Mammary epithelial cell (primary cell): ENCODE measurements at regions not wholly inside any gene's neighbourhood (a gene's known extent, or its start where the extent isn't known, plus 50 kb on each side); places are given as distances from the start of the nearest gene placed in this dataset.

Experiments used
- EZH2 ChIP-seq: IDR thresholded peaks from 2 replicates; pipeline ENCODE4 v1.6.1; 2012; ENCODE audit warnings: low read length, inconsistent platforms, borderline replicate concordance
- TF ChIP-seq, protein P1 (sequence below), 2 donors: IDR thresholded peaks in 1 of 2; conservative IDR thresholded peaks in 1 of 2; 2 replicates each; pipeline ENCODE4 v1.5.1; 2011 to 2012; ENCODE audit warnings: inconsistent platforms in 2 of 2, low read length in 2 of 2, mild to moderate bottlenecking in 2 of 2, control low read depth in 1 of 2, low read depth in 1 of 2; ENCODE audit not compliant: insufficient read depth in 1 of 2; ENCODE audit errors: extremely low read depth in 1 of 2

GRCh38 chr12:29961231-29961630 lies 177.5 kb upstream of the TMTC1 start:
- TF ChIP-seq, protein P1, sequence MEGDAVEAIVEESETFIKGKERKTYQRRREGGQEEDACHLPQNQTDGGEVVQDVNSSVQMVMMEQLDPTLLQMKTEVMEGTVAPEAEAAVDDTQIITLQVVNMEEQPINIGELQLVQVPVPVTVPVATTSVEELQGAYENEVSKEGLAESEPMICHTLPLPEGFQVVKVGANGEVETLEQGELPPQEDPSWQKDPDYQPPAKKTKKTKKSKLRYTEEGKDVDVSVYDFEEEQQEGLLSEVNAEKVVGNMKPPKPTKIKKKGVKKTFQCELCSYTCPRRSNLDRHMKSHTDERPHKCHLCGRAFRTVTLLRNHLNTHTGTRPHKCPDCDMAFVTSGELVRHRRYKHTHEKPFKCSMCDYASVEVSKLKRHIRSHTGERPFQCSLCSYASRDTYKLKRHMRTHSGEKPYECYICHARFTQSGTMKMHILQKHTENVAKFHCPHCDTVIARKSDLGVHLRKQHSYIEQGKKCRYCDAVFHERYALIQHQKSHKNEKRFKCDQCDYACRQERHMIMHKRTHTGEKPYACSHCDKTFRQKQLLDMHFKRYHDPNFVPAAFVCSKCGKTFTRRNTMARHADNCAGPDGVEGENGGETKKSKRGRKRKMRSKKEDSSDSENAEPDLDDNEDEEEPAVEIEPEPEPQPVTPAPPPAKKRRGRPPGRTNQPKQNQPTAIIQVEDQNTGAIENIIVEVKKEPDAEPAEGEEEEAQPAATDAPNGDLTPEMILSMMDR (conservative IDR thresholded peaks at IDR 0.05 in 1 of 2, IDR thresholded peaks at IDR 0.05 in 1 of 2; ENCODE audit: extremely low read depth in 1 of 2, insufficient read depth in 1 of 2, low read depth in 1 of 2, low read length in 2 of 2): no peak
- no peak for TF ChIP-seq EZH2
